ENCODE measurements at regions not wholly inside any gene's neighbourhood (a gene's known extent, or its start where the extent isn't known, plus 50 kb on each side); places are given as distances from the start of the nearest gene placed in this dataset.

GRCh38 chr2:21454839-21455238 lies 331.1 kb downstream of the TDRD15 start:
- TF ChIP-seq CTCF (IDR thresholded peaks at IDR 0.05) (no peak), POLR2A (IDR thresholded peaks at IDR 0.05) (no peak)

Data from ovary (tissue), 3 donors.